GM23338 (cell line): ENCODE measurements at regions not wholly inside any gene's neighbourhood (a gene's known extent, or its start where the extent isn't known, plus 50 kb on each side); places are given as distances from the start of the nearest gene placed in this dataset.

Experiments used
- ATAC-seq: fragments of 200-7000 bp; cut with Tn5 transposase; 3 replicates; pipeline ENCODE4 v1.9.1; 2020
- DNase-seq: peaks from one replicate; pipeline ENCODE4 v3.0.0-alpha.2; 2015; ENCODE audit warnings: low spot score
- H2AFZ ChIP-seq: fragments of 200-600 bp; sonication (generic); 2 replicates; pipeline ENCODE4 v1.8.0; 2016; ENCODE audit warnings: antibody characterized with exemption, mild to moderate bottlenecking, moderate library complexity
- H3F3A ChIP-seq: fragments of 200-600 bp; sonication (generic); replicated peaks from 2 replicates; pipeline ENCODE4 v1.8.0; 2017; ENCODE audit warnings: antibody characterized with exemption, mixed run types, low read depth
- H3K27ac ChIP-seq: fragments of 200-600 bp; sonication (generic); 2 replicates; pipeline ENCODE4 v1.6.1; 2016; ENCODE audit warnings: low read depth
- H3K27me3 ChIP-seq: fragments of 200-600 bp; sonication (generic); 2 replicates; pipeline ENCODE4 v1.8.0; 2016; ENCODE audit warnings: mild to moderate bottlenecking, mixed run types, moderate library complexity; ENCODE audit not compliant: insufficient read depth
- H3K36me3 ChIP-seq: fragments of 200-600 bp; sonication (generic); 2 replicates; pipeline ENCODE4 v1.8.0; 2016; ENCODE audit warnings: mild to moderate bottlenecking; ENCODE audit not compliant: insufficient read depth
- H3K4me1 ChIP-seq: fragments of 200-600 bp; sonication (generic); 2 replicates; pipeline ENCODE4 v1.8.0; 2016; ENCODE audit warnings: mild to moderate bottlenecking, moderate library complexity; ENCODE audit not compliant: insufficient read depth
- H3K4me2 ChIP-seq: fragments of 200-600 bp; sonication (generic); 2 replicates; pipeline ENCODE4 v1.7.1; 2017; ENCODE audit warnings: mixed run types
- H3K4me3 ChIP-seq: fragments of 200-600 bp; sonication (generic); 2 replicates; pipeline ENCODE4 v1.6.1; 2016; ENCODE audit warnings: mixed run types
- H3K79me2 ChIP-seq: fragments of 200-600 bp; sonication (generic); replicated peaks from 2 replicates; pipeline ENCODE4 v1.8.0; 2017; ENCODE audit warnings: mild to moderate bottlenecking; ENCODE audit not compliant: insufficient read depth
- H3K9me2 ChIP-seq: fragments of 200-600 bp; sonication (generic); 2 replicates; pipeline ENCODE4 v1.8.0; 2017; ENCODE audit not compliant: insufficient read depth
- H4K20me1 ChIP-seq: fragments of 200-600 bp; sonication (generic); replicated peaks from 2 replicates; pipeline ENCODE4 v1.8.0; 2017; ENCODE audit warnings: mild to moderate bottlenecking; ENCODE audit not compliant: insufficient read depth
- H3K27ac Mint-ChIP-seq: 2 replicates; pipeline ENCODE4 v1.8.0; 2020; ENCODE audit warnings: inconsistent platforms, mild to moderate bottlenecking, moderate library complexity, mixed read lengths
- H3K27me3 Mint-ChIP-seq: 3 replicates; pipeline ENCODE4 v1.8.0; 2022; ENCODE audit warnings: low read depth, mild to moderate bottlenecking, moderate library complexity, mixed read lengths, inconsistent platforms; ENCODE audit not compliant: insufficient read depth, poor library complexity
- H3K36me3 Mint-ChIP-seq: 3 replicates; pipeline ENCODE4 v1.8.0; 2021; ENCODE audit warnings: low read depth, mild to moderate bottlenecking, inconsistent platforms, moderate library complexity, mixed read lengths
- H3K4me1 Mint-ChIP-seq: 3 replicates; pipeline ENCODE4 v1.8.0; 2020; ENCODE audit warnings: mild to moderate bottlenecking, inconsistent platforms, mixed read lengths
- H3K4me3 Mint-ChIP-seq: 3 replicates; pipeline ENCODE4 v1.8.0; 2021; ENCODE audit warnings: moderate library complexity, mild to moderate bottlenecking, inconsistent platforms, mixed read lengths
- H3K9me3 Mint-ChIP-seq: 3 replicates; pipeline ENCODE4 v1.8.0; 2020; ENCODE audit warnings: moderate library complexity, mild to moderate bottlenecking, inconsistent platforms, mixed read lengths
- CREB1 ChIP-seq: fragments of 250-450 bp; sonication (Bioruptor Pico); IDR thresholded peaks from 2 replicates; pipeline ENCODE4 v1.5.0; 2020; ENCODE audit warnings: low read depth, mild to moderate bottlenecking, moderate library complexity
- CTCF ChIP-seq, 2 experiments: fragments of 200-600 bp in 1 of 2; sonication (generic) in 1 of 2; conservative IDR thresholded peaks; 2 replicates each; pipeline versions ENCODE4 v1.5.1 to v1.6.1; 2016 to 2017; ENCODE audit warnings: antibody characterized with exemption in 2 of 2, low read depth in 2 of 2, mild to moderate bottlenecking in 2 of 2, moderate library complexity in 1 of 2
- ETS1 ChIP-seq: IDR thresholded peaks from 2 replicates; pipeline ENCODE4 v1.6.1; 2016; ENCODE audit warnings: antibody characterized with exemption
- EZH2 ChIP-seq: fragments of 200-600 bp; sonication (generic); IDR thresholded peaks from one replicate; pipeline ENCODE4 v1.8.0; 2017; ENCODE audit warnings: antibody characterized with exemption, mild to moderate bottlenecking, low read depth; ENCODE audit not compliant: unreplicated experiment
- EZH2phosphoT487 ChIP-seq: fragments of 200-600 bp; sonication (generic); IDR thresholded peaks from one replicate; pipeline ENCODE4 v1.8.1; 2018; ENCODE audit warnings: antibody characterized with exemption; ENCODE audit not compliant: unreplicated experiment
- JUNB ChIP-seq: IDR thresholded peaks from one replicate; pipeline ENCODE4 v1.6.1; 2016; ENCODE audit warnings: antibody characterized with exemption; ENCODE audit not compliant: unreplicated experiment
- NANOG ChIP-seq: IDR thresholded peaks from 2 replicates; pipeline ENCODE4 v1.6.1; 2016; ENCODE audit warnings: antibody characterized with exemption, borderline replicate concordance
- POLR2AphosphoS5 ChIP-seq: IDR thresholded peaks from 2 replicates; pipeline ENCODE4 v1.6.1; 2016; ENCODE audit warnings: antibody characterized with exemption, low read depth
- STAT1 ChIP-seq: IDR thresholded peaks from one replicate; pipeline ENCODE4 v1.6.1; 2016; ENCODE audit warnings: antibody characterized with exemption; ENCODE audit not compliant: unreplicated experiment
- ZNF114 ChIP-seq: fragments of 250-450 bp; sonication (Bioruptor Pico); IDR thresholded peaks from 2 replicates; pipeline ENCODE4 v1.5.0; 2020; ENCODE audit warnings: mild to moderate bottlenecking, moderate library complexity
- ZNF331 ChIP-seq: fragments of 250-450 bp; sonication (Bioruptor Pico); IDR thresholded peaks from 2 replicates; pipeline ENCODE4 v1.5.0; 2020; ENCODE audit warnings: low read depth, mild to moderate bottlenecking, moderate library complexity
- TF ChIP-seq, protein P1 (sequence below): fragments of 250-450 bp; sonication (Bioruptor Pico); IDR thresholded peaks from 2 replicates; pipeline ENCODE4 v1.5.0; 2020; ENCODE audit warnings: mild to moderate bottlenecking, moderate library complexity

GRCh38 chr5:165996201-165996875 lies 2295.1 kb upstream of the WWC1 start (continued):
- TF ChIP-seq POLR2AphosphoS5 (no peak), JUNB (no peak)

GRCh38 chr5:165999693-166000320 lies 2291.6 kb upstream of the WWC1 start:
- no peak overlapping the region for H2AFZ ChIP-seq
- Mint-ChIP-seq H3K4me1 (peaks cover 19% of the 10 kb centered on the region), H3K27ac (no peak overlapping the region), H3K4me3 (no peak overlapping the region), H3K9me3 (no peaks in the 10 kb centered on the region), H3K36me3 (no peaks in the 10 kb centered on the region), H3K27me3 (no peaks in the 10 kb centered on the region)
- no peak overlapping the region for H3K4me3 ChIP-seq
- no peak overlapping the region for H3K4me2 ChIP-seq
- H3K79me2 ChIP-seq: no peaks in the 10 kb centered on the region
- no peaks in the 10 kb centered on the region for H3K9me2 ChIP-seq
- H4K20me1 ChIP-seq: no peaks in the 10 kb centered on the region
- no peaks in the 10 kb centered on the region for H3K27me3 ChIP-seq
- no peak overlapping the region for H3K27ac ChIP-seq
- ATAC-seq (no peak), DNase-seq (no peak)
- no peak for TF ChIP-seq ZNF114 (CRISPR knock-in tag)
- TF ChIP-seq CREB1 (CRISPR knock-in tag): no peak
- no peak for TF ChIP-seq NANOG
- TF ChIP-seq EZH2: no peak
- TF ChIP-seq CTCF (conservative IDR thresholded peaks at IDR 0.05; ENCODE audit: low read depth in 2 of 2): no peak
- no peak for TF ChIP-seq ETS1
- no peak for TF ChIP-seq STAT1
- TF ChIP-seq, protein P1, sequence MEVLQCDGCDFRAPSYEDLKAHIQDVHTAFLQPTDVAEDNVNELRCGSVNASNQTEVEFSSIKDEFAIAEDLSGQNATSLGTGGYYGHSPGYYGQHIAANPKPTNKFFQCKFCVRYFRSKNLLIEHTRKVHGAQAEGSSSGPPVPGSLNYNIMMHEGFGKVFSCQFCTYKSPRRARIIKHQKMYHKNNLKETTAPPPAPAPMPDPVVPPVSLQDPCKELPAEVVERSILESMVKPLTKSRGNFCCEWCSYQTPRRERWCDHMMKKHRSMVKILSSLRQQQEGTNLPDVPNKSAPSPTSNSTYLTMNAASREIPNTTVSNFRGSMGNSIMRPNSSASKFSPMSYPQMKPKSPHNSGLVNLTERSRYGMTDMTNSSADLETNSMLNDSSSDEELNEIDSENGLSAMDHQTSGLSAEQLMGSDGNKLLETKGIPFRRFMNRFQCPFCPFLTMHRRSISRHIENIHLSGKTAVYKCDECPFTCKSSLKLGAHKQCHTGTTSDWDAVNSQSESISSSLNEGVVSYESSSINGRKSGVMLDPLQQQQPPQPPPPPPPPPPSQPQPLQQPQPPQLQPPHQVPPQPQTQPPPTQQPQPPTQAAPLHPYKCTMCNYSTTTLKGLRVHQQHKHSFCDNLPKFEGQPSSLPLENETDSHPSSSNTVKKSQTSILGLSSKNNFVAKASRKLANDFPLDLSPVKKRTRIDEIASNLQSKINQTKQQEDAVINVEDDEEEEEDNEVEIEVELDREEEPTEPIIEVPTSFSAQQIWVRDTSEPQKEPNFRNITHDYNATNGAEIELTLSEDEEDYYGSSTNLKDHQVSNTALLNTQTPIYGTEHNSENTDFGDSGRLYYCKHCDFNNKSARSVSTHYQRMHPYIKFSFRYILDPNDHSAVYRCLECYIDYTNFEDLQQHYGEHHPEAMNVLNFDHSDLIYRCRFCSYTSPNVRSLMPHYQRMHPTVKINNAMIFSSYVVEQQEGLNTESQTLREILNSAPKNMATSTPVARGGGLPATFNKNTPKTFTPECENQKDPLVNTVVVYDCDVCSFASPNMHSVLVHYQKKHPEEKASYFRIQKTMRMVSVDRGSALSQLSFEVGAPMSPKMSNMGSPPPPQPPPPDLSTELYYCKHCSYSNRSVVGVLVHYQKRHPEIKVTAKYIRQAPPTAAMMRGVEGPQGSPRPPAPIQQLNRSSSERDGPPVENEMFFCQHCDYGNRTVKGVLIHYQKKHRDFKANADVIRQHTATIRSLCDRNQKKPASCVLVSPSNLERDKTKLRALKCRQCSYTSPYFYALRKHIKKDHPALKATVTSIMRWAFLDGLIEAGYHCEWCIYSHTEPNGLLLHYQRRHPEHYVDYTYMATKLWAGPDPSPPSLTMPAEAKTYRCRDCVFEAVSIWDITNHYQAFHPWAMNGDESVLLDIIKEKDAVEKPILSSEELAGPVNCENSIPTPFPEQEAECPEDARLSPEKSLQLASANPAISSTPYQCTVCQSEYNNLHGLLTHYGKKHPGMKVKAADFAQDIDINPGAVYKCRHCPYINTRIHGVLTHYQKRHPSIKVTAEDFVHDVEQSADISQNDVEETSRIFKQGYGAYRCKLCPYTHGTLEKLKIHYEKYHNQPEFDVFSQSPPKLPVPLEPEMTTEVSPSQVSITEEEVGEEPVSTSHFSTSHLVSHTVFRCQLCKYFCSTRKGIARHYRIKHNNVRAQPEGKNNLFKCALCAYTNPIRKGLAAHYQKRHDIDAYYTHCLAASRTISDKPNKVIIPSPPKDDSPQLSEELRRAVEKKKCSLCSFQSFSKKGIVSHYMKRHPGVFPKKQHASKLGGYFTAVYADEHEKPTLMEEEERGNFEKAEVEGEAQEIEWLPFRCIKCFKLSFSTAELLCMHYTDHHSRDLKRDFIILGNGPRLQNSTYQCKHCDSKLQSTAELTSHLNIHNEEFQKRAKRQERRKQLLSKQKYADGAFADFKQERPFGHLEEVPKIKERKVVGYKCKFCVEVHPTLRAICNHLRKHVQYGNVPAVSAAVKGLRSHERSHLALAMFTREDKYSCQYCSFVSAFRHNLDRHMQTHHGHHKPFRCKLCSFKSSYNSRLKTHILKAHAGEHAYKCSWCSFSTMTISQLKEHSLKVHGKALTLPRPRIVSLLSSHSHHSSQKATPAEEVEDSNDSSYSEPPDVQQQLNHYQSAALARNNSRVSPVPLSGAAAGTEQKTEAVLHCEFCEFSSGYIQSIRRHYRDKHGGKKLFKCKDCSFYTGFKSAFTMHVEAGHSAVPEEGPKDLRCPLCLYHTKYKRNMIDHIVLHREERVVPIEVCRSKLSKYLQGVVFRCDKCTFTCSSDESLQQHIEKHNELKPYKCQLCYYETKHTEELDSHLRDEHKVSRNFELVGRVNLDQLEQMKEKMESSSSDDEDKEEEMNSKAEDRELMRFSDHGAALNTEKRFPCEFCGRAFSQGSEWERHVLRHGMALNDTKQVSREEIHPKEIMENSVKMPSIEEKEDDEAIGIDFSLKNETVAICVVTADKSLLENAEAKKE (CRISPR knock-in tag): no peak
- TF ChIP-seq EZH2phosphoT487: no peak
- no peak for TF ChIP-seq ZNF331 (CRISPR knock-in tag)
- TF ChIP-seq JUNB: no peak
- no peaks in the 10 kb centered on the region for H3K36me3 ChIP-seq
- 0 out of 2 replicates have a peak, but pooled peaks cover 6% of the 10 kb centered on the region for H3K4me1 ChIP-seq
- no peaks in the 10 kb centered on the region for H3F3A ChIP-seq
